BJ (cell line): ENCODE measurements at regions not wholly inside any gene's neighbourhood (a gene's known extent, or its start where the extent isn't known, plus 50 kb on each side); places are given as distances from the start of the nearest gene placed in this dataset.

ENCODE experiments used
- CTCF ChIA-PET: fragments of 350-600 bp; formaldehyde crosslinking; extraction: SDS; loops from one replicate; lab custom pipeline; 2021; ENCODE audit warnings: antibody characterized with exemption, inconsistent platforms; lab: Yijun Ruan, JAX
- POLR2A ChIA-PET: fragments of 300-600 bp; sonication (Branson Sonifier 250); formaldehyde crosslinking; extraction: SDS; loops from one replicate; lab custom pipeline; 2021; ENCODE audit warnings: antibody characterized with exemption; lab: Charles Lee
- DNase-seq: peaks from one replicate; pipeline ENCODE4 v3.0.0-alpha.2; 2011; ENCODE audit warnings: low read depth
- H3K27me3 ChIP-seq: 2 replicates; pipeline ENCODE4 v1.6.0; 2011; ENCODE audit warnings: low read length; ENCODE audit not compliant: control insufficient read depth, insufficient read depth
- H3K36me3 ChIP-seq: 2 replicates; pipeline ENCODE4 v1.5.1; 2011; ENCODE audit warnings: low read length; ENCODE audit not compliant: control insufficient read depth, insufficient read depth
- H3K4me3 ChIP-seq: 2 replicates; pipeline ENCODE4 v1.5.1; 2011; ENCODE audit warnings: low read depth, mild to moderate bottlenecking, control low read depth, low read length
- CTCF ChIP-seq: IDR thresholded peaks from 2 replicates; pipeline ENCODE4 v1.5.1; 2011; ENCODE audit warnings: low read depth, mild to moderate bottlenecking, control low read depth, inconsistent platforms, low read length, moderate library complexity; ENCODE audit not compliant: insufficient read depth

DNA sequence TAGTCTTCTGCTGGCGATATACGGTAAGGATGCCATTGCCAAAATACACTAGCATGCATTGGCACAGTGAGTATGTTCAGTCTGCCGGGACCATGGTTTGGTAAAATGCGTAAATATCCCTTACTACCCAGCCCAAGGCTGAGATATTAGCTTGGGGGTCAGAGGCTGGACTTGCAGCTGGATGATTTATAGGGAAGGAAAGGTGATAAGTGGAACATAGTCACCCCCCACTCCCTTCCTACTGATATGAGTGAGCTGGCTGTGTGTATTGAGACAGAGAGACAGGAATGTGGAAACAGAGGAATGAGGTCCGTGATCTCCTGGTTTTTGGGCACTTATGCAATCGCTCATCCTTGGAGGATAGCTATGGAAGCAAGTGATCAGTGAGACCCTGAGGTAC, 642.8 kb downstream of the KCNT2 start:
- H3K36me3 ChIP-seq = no peaks in the 10 kb centered on the region

GRCh38 chr1:195965036-195965435, 643.2 kb downstream of the KCNT2 start:
- no peak for DNase-seq
- TF ChIP-seq CTCF = no peak
- no peak overlapping the region for H3K4me3 ChIP-seq
- no peaks in the 10 kb centered on the region for H3K36me3 ChIP-seq
- CTCF ChIA-PET = no interaction called here
- H3K27me3 ChIP-seq = no peaks in the 10 kb centered on the region
- POLR2A ChIA-PET = no interaction called here

More for the DNA sequence above, 642.8 kb downstream of the KCNT2 start:
- ChIA-PET POLR2A (no interaction called here), CTCF (no interaction called here)
- H3K27me3 ChIP-seq = no peaks in the 10 kb centered on the region
- TF ChIP-seq CTCF = no peak
- H3K4me3 ChIP-seq = no peak overlapping the region
- DNase-seq = no peak

DNA sequence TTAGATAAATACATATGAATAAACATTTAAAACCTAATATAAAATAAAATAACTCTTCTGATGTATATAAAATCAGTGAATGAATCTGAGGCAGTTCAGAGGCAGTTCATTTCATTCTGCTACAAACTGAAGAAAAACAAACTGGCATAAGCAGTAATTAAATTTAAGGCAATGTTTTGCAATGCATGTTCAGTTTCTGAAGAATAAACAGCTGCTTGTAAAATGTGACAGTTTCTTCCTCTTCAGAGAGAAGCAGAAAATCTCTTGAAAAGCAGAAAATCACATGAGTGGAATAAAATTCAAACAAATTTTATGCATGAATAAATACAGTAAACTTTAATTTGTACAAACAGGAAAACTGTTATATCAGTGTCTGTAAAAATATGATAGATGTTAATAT, 643.7 kb downstream of the KCNT2 start:
- Histone ChIP-seq H3K27me3 (no peaks in the 10 kb centered on the region), H3K4me3 (no peak overlapping the region), H3K36me3 (no peaks in the 10 kb centered on the region)
- no peak for DNase-seq
- no peak for TF ChIP-seq CTCF
- ChIA-PET CTCF (interaction anchor here (0.6 kb wide), 1 partner anchor 11 kb away, joined by 3 read pairs; no protein-coding TSS in a partner anchor), POLR2A (no interaction called here)

GRCh38 chr1:195962051-195962450, 646.2 kb downstream of the KCNT2 start:
- CTCF ChIA-PET = no interaction called here
- TF ChIP-seq CTCF = no peak
- no peaks in the 10 kb centered on the region for H3K27me3 ChIP-seq
- POLR2A ChIA-PET = no interaction called here
- no peak overlapping the region for H3K4me3 ChIP-seq
- H3K36me3 ChIP-seq = no peaks in the 10 kb centered on the region
- DNase-seq = no peak

DNA sequence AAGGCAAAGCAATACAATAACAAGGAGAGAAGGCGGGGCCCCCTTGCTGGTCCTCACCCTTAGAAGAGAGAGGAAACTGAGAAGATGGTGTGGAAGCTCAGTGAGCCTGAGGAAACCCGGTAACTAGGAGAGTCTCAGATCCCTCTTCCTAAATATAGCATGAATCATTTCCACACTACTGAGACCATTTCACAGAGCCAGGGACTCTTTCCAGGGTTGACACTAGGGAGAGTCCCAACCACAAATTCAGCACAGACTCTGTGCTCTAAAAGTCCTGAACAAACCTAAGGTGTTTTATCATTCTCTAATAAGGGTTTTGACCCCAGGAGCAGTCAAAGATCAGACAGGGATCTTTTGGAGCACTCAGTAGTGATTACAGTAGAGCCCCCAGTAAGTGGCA, 647.7 kb downstream of the KCNT2 start:
- Histone ChIP-seq H3K27me3 (no peaks in the 10 kb centered on the region), H3K4me3 (no peak overlapping the region), H3K36me3 (no peaks in the 10 kb centered on the region)
- ChIA-PET POLR2A (no interaction called here), CTCF (interaction anchor here (0.6 kb wide), 1 partner anchor 135 kb away, joined by 4 read pairs; no protein-coding TSS in a partner anchor)
- no peak for TF ChIP-seq CTCF
- no peak for DNase-seq
